DMS153 (cell line): ENCODE measurements at regions not wholly inside any gene's neighbourhood (a gene's known extent, or its start where the extent isn't known, plus 50 kb on each side); places are given as distances from the start of the nearest gene placed in this dataset.

Experiments
- DNase-seq: peaks from one replicate; lab custom pipeline; 2025; lab: John Stamatoyannopoulos, UW

GRCh38 chr16:65896448-65897153, 469.9 kb upstream of the CDH5 start:
- DNase-seq = no peak

- DNase-seq = no peak
Measured at GRCh38 chr16:65895906-65896305, 470.6 kb upstream of the CDH5 start.

GRCh38 chr16:65895486-65895885, 471.0 kb upstream of the CDH5 start:
- no peak for DNase-seq

GRCh38 chr16:65890203-65890602, 476.3 kb upstream of the CDH5 start:
- DNase-seq = no peak

- peak; percentile 90 for DNase-seq
Measured at GRCh38 chr16:65889533-65889966, 476.9 kb upstream of the CDH5 start.

- no peak for DNase-seq
Measured at GRCh38 chr16:65888201-65888600, 478.3 kb upstream of the CDH5 start.

- DNase-seq = no peak
Measured at GRCh38 chr16:65884018-65884417, 482.5 kb upstream of the CDH5 start.

- DNase-seq = no peak
Measured at GRCh38 chr16:65878347-65878746, 488.1 kb upstream of the CDH5 start.

GRCh38 chr16:65876624-65877023, 489.9 kb upstream of the CDH5 start:
- DNase-seq = no peak

- DNase-seq = no peak
Measured at GRCh38 chr16:65876056-65876408, 490.5 kb upstream of the CDH5 start.

GRCh38 chr16:65875381-65876055, 491.0 kb upstream of the CDH5 start:
- DNase-seq = no peak

- DNase-seq = no peak
Measured at GRCh38 chr16:65869261-65869660, 497.2 kb upstream of the CDH5 start.

- DNase-seq = no peak
Measured at GRCh38 chr16:65867276-65867960, 499.1 kb upstream of the CDH5 start.

- no peak for DNase-seq
Measured at GRCh38 chr16:65863236-65863635, 503.3 kb upstream of the CDH5 start.

- no peak for DNase-seq
Measured at GRCh38 chr16:65861131-65861731, 505.3 kb upstream of the CDH5 start.

GRCh38 chr16:65855171-65856145, 511.0 kb upstream of the CDH5 start:
- no peak for DNase-seq

- no peak for DNase-seq
Measured at GRCh38 chr16:65846210-65846602, 520.3 kb upstream of the CDH5 start.

GRCh38 chr16:65845466-65846209, 520.9 kb upstream of the CDH5 start:
- no peak for DNase-seq

- DNase-seq = no peak
Measured at GRCh38 chr16:65843941-65844340, 522.5 kb upstream of the CDH5 start.

- no peak for DNase-seq
Measured at GRCh38 chr16:65842067-65842466, 524.4 kb upstream of the CDH5 start.

GRCh38 chr16:65838001-65838400, 528.5 kb upstream of the CDH5 start:
- no peak for DNase-seq
